ENCODE measurements at regions not wholly inside any gene's neighbourhood (a gene's known extent, or its start where the extent isn't known, plus 50 kb on each side); places are given as distances from the start of the nearest gene placed in this dataset.

DNA sequence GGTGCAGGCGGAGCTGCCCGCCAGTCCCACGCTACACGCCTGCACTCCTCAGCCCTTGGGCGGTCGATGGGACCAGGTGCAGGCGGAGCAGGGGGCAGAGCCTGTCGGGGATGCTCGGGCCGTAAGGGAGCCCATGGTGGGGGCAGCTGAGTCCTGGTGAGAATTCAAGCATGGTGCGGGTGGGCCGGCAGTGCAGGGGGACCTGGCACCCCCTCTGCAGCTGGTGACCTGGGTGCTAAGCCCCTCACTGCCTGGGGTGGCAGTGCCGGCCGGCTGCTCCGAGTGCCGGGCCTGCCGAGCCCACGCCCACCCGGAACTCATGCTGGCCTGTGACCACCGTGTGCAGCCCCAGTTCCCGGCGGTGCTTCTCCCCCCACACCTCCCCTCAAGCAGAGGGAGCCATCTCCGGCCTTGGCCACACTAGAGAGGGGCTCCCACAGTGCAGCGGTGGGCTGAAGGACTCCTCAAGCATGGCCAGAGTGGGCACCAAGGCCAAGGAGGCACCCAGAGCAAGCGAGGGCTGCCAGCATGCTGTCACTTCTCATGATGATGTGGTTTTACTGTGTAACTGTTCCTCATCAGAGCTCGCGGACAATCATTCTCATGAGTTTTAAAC lies 228.9 kb upstream of the CDH9 start:
- FAIRE-seq (no peak), DNase-seq (ENCODE audit: insufficient read length, low spot score) (no peak)

DNA sequence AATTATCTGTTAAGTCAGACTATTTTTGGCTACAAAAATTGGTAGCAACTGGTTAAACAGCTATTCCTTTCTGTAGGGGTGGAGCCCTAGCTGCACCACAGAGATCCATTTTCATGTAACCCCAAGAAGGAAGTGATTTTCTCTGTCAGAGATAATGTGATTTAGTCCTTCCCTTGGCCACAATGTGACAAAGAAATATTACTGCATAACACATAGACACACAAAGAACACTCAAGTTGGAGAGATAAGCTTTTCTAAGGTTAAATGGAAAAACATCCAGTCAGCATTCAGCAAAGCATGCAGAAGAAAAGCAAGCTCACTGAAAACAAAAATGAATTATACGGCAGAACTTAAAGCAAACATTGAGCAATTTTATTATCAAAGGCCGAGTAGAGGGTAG lies 227.8 kb upstream of the CDH9 start:
- DNase-seq (ENCODE audit: insufficient read length, low spot score): no peak
- no peak for FAIRE-seq

DNA sequence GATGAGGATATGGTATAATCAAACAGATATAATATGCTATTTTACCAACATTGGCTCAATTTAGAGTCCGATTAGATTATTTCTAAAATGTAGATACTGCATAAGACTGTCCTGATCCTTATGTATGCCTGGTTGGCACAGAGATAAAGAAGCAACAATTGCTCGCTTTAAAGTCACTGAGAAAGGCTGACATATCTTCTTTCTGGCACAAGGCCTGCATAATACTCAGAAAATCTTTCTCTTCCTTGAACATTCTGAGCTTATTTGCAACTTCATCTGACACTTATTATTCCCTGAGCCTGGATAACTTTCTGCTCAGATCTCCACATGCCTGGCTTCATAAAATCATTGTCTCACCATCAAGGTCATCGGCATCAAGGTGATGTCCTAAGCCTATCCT lies 219.3 kb upstream of the CDH9 start:
- no peak for FAIRE-seq
- no peak for DNase-seq (ENCODE audit: insufficient read length, low spot score)

DNA sequence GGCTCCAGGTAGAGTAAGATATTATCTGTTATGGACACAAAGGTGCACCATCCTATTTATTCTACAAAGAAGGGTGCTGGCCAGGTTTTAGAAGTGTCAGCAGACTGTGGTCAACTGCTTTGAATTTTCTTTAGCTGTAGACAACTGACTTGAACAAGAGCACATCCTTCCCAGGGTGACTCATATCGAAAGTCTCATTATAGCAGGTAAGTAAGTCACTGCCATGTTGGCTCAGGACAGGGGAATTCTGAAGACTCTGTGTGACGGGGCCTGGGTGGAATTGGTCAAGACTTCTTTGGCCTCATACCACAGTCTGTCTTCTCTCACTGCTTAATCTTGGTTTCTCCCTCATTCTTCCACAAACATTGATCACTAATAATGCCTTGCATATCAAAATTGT lies 214.5 kb upstream of the CDH9 start:
- FAIRE-seq (no peak), DNase-seq (ENCODE audit: insufficient read length, low spot score) (no peak)

DNA sequence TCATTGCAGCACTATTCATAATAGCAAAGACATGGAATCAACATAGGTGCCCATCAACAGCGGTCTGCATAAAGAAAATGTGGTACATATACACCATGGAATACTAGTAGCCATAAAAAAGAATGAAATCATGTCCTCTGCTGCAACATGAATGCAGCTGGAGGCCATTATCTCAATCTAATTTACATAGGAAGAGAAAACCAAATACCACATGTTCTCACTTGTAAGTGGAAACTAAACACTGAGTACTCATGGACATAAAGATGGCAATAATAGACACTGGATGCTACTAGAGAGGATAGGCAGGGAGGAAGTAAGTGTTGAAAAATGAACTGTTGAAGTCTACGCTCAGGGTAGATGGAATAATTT lies 203.9 kb upstream of the CDH9 start:
- DNase-seq (ENCODE audit: insufficient read length, low spot score) (no peak), FAIRE-seq (no peak)

DNA sequence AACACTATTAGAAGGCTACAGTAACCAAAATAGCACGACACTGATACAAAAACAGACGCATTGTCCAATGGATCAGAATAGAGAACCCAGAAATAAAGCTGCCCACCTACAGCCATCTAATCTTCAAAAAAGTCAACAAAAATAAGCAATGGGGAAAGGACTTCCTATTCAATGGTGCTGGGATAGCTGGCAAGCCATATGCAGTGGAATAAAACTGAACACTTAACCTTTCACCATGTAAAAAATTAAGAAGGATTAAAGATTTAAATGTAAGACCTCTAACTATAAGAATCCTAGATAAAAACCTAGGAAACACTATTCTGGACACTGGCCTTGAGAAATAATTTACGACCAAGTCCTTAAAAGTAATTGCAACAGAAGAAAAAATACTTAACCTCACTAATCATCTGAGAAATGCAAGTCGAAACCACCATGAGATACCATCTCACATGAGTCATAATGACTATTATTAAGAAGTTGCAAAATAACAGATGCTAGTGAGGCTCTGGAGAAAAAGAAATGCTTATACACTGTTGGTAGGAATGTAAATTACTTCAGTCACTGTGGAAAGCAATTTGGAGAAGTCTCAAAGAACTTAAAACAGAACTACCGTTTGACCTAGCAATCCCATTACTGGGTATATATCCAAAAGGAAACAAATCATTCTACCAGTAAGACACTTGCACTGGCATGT lies 203.3 kb upstream of the CDH9 start:
- FAIRE-seq (no peak), DNase-seq (ENCODE audit: insufficient read length, low spot score) (no peak)

DNA sequence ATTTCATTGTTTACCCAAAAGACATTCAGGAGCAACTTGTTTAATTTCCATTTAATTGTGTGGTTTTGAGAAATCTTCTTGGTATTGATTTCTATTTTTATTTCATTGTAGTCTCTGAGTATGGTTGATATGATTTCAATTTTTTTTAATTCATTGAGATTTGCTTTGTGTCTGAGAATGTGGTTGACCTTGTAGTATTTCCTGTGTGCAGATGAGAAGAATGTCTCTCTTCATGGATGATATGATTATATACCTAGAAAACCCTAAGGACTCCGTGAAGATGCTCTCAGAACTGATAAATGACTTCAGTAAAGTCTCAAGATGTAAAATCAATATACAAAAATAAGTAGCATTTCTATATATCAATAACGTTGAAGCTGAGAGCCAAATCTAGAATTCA lies 202.4 kb upstream of the CDH9 start:
- FAIRE-seq: no peak

DNA sequence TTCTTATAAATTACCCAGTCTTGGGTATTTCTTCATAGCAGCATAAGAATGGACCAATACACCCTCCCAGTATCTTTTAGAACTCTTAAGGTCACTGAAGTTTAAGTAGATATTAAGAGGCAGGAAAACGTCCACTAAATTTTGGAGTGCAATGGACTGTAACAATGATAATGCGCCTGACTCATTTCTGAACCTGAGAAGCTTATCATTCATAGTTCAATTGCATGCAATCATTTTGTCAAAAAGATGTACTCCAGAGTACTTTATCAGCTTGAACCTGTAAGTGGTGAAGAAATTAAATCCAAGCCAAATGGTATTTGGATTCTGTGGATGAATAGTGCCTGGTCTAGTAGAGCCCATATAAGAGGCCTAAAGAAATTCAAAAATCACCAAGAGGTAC lies 196.5 kb upstream of the CDH9 start:
- DNase-seq (ENCODE audit: insufficient read length, low spot score): no peak
- FAIRE-seq: no peak

More for the DNA sequence above, 202.4 kb upstream of the CDH9 start:
- DNase-seq (ENCODE audit: insufficient read length, low spot score): no peak

DNA sequence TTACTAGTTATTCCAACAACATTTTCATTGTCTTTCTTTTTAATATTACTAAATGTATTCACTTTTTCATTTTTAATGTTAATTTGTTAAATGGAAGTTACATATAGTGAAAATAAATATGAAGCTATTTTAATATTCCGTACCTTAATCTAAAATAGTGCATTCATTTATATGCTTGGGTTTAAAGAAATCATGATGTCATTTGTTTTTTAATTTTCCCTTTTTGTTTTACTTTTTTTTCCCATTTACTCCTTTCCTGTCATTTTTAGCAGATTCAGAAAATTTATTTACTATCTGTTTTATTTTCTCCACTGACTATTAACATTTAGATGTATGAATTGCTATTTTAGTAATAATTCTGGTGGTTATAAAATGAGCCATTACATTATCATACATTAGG lies 183.0 kb upstream of the CDH9 start:
- FAIRE-seq: no peak
- DNase-seq (ENCODE audit: insufficient read length, low spot score): no peak

DNA sequence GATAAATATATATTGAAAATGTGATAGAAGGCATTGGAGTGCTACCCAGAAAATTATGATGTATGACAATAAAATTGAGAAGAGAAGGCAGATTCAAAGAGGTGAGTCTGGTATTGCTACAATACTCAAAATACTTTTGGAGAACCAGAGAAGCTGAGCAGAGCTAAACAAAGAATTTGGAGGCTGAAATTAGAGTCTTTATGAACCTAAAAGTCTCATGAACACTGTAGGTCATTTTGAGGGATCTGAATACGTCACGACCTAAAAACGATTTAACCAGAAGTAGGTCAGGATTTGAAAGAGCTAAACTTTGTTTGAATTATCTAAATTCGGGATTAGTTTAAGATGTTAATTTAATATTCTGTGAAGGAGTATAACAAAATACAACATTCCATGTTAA lies 182.4 kb upstream of the CDH9 start:
- DNase-seq (ENCODE audit: insufficient read length, low spot score) (no peak), FAIRE-seq (no peak)

DNA sequence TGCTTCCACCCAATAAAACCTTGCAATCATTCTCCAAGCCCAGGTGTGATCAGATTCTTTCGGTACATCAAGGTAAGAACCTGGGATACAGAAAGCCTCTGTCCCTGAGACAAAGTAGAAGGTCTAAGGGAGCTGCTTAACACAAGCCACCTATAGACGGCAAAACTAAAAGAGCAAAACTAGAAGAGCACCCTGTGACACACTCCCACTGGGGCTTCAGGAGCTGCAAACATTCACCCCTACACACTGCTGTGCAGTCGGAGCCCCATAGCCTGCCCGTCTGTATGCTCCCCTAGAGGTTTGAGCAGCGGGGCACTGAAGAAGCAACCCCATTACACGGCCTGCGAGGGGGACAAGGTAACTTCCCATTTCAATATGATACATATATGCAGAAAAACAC lies 179.6 kb upstream of the CDH9 start:
- DNase-seq (ENCODE audit: insufficient read length, low spot score) (no peak), FAIRE-seq (no peak)

DNA sequence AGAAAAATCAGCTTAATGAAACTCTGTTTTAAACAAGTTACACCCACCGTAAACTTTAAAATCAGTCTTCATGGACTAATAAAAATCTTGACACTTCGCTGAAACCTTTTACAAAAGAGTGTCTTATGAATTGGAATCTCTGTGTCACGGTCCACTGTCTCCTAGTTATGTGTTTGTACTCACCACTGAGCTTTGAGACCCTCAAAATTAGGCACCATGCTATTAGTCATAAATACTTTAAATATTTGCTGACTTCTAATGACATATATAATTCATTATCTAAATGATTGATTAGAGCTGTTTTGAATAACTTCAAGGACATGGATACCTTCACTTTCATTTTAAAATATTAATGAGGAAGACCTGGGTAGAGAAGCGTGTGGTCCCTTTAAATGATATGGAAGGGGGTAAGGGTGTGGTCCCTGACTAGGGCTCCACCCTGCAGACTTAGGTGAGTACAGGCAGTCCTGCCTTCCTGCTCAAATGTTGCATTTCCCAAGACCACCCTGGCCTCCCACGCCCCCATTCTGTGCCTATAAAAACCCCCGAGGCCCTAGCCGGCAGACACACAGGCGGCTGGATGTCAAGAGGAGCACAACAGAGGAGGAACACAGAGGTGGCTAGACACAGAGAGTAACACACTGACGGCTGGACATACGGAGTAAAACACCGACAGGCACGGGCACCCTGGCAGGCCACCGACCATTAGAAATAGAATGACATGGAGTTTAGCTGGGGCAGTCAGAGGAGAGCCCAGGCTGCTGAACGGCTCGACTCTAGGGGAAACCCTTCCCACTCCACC lies 179.0 kb upstream of the CDH9 start:
- DNase-seq (ENCODE audit: insufficient read length, low spot score): no peak
- no peak for FAIRE-seq

DNA sequence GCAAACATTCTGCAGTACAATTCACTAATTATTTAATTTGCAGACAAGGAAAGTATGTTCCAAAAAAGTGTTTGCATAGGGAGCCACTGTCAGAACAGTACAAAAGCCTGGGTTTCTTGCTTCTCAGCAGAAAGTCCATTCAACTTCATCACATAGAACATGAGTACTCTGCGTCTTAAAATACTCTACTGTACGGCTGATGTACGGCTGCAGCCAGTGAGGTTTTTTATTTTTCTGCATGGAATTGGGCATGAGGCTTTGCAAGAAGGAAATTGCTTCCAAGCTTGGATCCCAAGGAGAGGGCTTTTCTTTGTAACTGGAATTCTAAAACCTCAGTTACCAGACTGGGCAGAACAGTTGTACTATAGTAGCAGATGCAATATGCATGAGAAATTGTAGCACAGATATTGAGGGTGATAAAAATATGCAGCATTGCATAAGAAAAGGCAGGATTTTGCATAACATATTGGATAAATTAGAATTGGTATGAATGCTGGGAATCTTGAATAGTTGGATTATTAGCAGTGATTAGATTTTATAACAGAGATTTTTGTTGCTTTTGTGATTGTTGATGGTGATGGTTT lies 178.1 kb upstream of the CDH9 start:
- DNase-seq (ENCODE audit: insufficient read length, low spot score) (no peak), FAIRE-seq (no peak)

DNA sequence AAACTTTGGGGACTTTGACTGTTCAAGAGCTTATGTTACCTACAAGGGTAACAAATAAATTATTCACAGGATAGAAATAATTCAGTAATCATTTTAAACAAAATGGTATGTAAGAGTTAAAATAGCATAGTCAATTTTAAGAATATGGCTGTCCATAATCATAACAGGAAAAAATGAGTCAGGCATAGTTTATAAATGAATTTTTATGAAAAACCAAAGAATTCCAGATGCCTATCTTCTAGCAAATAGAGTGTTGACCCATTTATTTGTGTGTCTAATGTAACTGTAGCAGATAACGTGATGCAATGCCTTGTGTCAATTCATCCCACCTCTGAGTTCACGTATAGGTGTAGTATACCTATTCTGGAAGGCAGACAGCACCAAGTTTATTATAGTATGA lies 169.7 kb upstream of the CDH9 start:
- DNase-seq (ENCODE audit: insufficient read length, low spot score) (no peak), FAIRE-seq (no peak)

DNA sequence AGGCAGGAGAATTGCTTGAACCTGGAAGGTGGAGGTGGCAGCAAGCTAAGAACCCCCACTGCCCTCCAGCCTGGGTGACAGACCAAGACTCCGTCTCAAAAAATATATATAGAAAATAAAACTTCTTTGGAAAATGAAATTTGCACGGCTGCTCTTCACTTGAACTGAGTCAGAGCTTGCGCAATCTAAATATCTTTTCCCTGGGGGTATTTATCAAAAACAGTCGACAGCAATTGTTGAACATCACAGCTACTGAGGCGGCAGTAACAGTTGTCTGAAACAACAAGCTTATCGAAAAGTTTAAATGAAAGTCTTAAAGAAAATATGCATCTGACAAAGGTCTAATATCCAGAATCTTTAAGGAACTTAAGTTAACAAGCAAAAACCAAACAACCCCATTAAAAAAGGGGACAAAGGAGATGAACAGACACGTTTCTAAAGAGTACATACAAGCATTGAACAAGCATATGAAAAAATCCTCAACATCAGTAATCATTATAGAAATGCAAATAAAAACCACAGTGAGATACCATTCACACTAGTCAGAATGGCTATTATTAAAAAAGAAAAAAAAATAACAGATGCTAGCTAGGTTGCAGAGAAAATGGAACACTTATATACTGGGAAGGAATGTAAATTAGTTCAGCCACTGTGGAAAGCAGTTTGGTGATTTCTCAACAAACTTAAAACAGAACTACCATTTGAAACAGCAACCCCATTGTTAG lies 153.6 kb upstream of the CDH9 start:
- DNase-seq (ENCODE audit: insufficient read length, low spot score): no peak
- no peak for FAIRE-seq

DNA sequence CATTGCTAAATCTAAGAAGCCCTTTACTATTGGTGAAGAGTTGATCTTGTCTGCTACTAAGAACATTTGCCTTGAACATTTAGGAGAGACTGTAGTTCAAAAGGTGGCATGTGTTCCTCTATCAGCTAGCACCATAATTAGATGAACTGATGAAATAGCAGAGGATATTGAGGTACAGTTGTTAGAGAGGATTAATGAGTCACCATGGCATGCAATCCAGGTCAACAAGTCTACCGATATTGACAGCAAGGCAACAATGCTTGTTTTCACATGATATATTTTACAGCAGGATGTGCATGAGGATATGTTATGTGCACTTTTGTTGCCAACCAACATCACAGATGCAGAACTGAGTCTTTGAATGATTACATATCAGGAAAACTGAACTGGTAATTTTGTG lies 134.3 kb upstream of the CDH9 start:
- DNase-seq (ENCODE audit: insufficient read length, low spot score) (no peak), FAIRE-seq (no peak)

DNA sequence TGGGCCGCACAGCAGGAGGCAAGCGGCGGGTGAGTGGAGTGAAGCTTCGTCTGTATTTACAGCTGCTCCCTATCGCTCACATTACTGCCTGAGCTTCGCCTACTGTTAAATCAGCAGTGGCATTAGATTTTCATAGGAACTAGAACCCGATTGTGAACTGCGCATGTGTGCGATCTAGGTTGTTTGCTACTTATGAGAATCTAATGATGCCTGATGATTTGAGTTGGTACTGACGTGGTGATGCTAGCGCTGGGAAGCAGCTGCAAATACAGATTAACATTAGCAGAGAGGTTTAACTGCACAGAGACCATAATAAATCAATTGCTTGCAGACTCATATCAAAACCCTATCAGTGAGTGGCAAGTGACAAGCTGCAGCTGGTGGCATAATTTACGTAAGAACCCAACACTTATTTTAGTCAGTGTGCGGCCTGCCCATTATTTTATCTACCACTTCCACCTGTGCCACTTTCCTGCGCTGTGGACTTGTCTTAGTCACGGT lies 133.4 kb upstream of the CDH9 start:
- DNase-seq (ENCODE audit: insufficient read length, low spot score): no peak
- no peak for FAIRE-seq

DNA sequence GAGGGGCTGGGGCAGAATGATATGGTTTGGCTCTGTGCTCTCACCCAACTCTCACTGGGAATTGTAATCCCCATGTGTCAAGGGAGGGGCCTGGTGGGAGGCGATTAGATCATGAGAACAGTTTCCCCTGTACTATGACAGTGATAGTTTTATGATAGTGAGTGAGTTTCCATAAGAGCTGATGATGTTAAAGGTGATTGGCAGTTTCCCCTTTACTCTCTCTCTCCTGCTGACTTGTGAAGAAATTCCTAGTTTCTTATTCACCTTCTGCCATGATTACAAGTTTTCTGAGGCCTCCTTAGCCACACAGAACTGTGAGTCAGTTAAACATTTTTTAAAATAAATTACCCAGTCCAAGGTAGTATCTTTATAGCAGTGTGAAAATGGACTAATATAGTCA lies 120.4 kb upstream of the CDH9 start:
- no peak for DNase-seq (ENCODE audit: insufficient read length, low spot score)
- FAIRE-seq: no peak

DNA sequence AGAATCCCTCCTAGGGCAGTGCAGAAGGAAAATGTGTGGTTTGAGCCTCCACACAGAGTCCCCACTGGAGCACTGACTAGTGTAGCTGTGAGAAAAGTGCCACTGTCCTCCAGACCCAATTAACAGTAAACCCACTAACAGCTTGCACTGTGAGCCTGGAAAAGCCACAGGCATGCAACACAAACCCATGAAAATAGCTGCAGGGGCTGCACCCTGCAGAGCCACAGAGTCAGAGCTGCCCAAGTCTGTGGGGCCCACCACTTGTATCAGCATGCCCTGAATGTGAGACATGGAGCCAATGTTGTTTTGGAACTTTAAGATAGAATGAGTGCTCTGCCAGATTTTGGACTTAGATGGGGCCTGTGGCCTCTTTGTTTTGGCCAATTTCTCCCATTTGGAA lies 119.8 kb upstream of the CDH9 start:
- FAIRE-seq (no peak), DNase-seq (ENCODE audit: insufficient read length, low spot score) (no peak)

DNA sequence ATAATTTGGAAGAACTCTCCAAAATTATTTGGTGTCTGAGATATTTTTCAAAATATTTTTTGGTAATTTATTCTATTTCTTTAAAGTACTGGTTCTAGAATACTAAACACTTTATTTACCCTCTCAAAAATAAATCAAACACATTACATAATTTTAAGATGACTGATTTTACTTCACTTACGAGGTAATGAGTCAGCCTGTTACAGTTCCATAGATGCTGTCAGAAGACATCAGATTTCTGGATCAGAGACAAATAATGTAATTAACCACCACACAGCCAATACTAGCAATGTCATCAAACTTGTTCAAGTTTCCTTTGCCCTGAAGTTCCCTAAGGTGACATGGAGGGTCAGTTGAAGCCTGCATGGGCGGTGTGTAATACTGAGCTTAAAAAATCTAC lies 106.1 kb upstream of the CDH9 start:
- FAIRE-seq (no peak), DNase-seq (ENCODE audit: insufficient read length, low spot score) (no peak)

DNA sequence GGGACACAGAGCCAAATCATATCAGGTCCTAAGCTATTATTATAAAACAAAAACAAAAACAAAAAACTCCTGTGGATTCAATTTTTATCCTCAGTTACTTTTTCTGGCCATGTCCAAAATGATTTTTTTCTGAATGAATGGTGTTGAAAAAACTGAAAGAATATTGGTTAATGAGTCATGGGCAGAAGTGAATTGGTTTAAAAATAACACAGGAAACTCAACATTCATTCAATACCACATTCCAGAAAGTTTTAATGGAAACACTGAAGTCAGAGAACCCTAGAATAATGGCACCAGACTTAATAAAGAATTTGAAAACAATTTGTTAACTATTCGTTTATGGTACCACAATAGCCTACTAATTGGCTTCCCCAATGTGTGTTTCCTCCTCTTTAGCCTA lies 102.4 kb upstream of the CDH9 start:
- FAIRE-seq (no peak), DNase-seq (ENCODE audit: insufficient read length, low spot score) (no peak)

All from GM19239 (cell line).